ENCODE measurements at regions not wholly inside any gene's neighbourhood (a gene's known extent, or its start where the extent isn't known, plus 50 kb on each side); places are given as distances from the start of the nearest gene placed in this dataset.
"Not testable (repeated sequence)": the region's sequence is repeated elsewhere in the genome, so short reads cannot be mapped to it uniquely, and the experiment has no call there.

GRCh38 chr15:31724903-31725302, 305.4 kb upstream of the CHRNA7 start:
- in situ Hi-C loops (cut with MboI; ENCODE audit: low sequenced_read_pairs, unreplicated experiment); DNase-seq (ENCODE audit: low spot score): not testable (repeated sequence)

- DNase-seq (ENCODE audit: low spot score); in situ Hi-C loops (cut with MboI; ENCODE audit: low sequenced_read_pairs, unreplicated experiment): not testable (repeated sequence)
Observed at GRCh38 chr15:31725619-31726018, 304.7 kb upstream of the CHRNA7 start.

GRCh38 chr15:31727612-31728011, 302.7 kb upstream of the CHRNA7 start:
- no peak for TF ChIP-seq CTCF (IDR thresholded peaks at IDR 0.05; ENCODE audit: borderline replicate concordance, control extremely low read depth, extremely low read depth, insufficient read depth, missing control alignments)
- DNase-seq (ENCODE audit: low spot score), result no peak
- in situ Hi-C loops (cut with MboI; ENCODE audit: low sequenced_read_pairs, unreplicated experiment), result no loop called here

DNA sequence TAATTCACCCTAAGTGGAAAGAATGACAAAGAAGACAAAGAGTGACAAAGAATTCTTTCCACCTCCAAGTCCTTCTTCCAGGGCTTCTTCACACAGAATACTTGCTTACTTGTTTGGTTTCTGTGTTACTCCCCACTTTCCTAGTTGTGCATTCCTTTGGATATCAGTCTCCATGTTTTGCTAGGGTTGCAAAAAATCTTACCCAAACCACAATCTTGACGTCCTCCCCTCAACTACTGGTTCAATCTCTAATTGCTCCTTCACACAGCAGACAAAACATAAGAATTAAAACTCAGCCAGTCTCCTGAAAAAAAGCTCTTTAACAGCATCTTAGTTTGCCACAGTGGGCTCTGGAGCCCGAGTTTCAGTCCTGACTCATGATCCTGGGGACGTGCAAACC, 297.6 kb upstream of the CHRNA7 start:
- DNase-seq (ENCODE audit: low spot score), result no peak
- in situ Hi-C loops (cut with MboI; ENCODE audit: low sequenced_read_pairs, unreplicated experiment), result no loop called here
- TF ChIP-seq CTCF (IDR thresholded peaks at IDR 0.05; ENCODE audit: borderline replicate concordance, control extremely low read depth, extremely low read depth, insufficient read depth, missing control alignments), result no peak

- in situ Hi-C loops (cut with MboI; ENCODE audit: low sequenced_read_pairs, unreplicated experiment), result no loop called here
- TF ChIP-seq CTCF (IDR thresholded peaks at IDR 0.05; ENCODE audit: borderline replicate concordance, control extremely low read depth, extremely low read depth, insufficient read depth, missing control alignments), result no peak
- no peak for DNase-seq (ENCODE audit: low spot score)
Observed at GRCh38 chr15:31733424-31733823, 296.9 kb upstream of the CHRNA7 start.

GRCh38 chr15:31740203-31740602, 290.1 kb upstream of the CHRNA7 start:
- TF ChIP-seq CTCF (IDR thresholded peaks at IDR 0.05; ENCODE audit: borderline replicate concordance, control extremely low read depth, extremely low read depth, insufficient read depth, missing control alignments), result no peak
- in situ Hi-C loops (cut with MboI; ENCODE audit: low sequenced_read_pairs, unreplicated experiment), result no loop called here
- no peak for DNase-seq (ENCODE audit: low spot score)

DNA sequence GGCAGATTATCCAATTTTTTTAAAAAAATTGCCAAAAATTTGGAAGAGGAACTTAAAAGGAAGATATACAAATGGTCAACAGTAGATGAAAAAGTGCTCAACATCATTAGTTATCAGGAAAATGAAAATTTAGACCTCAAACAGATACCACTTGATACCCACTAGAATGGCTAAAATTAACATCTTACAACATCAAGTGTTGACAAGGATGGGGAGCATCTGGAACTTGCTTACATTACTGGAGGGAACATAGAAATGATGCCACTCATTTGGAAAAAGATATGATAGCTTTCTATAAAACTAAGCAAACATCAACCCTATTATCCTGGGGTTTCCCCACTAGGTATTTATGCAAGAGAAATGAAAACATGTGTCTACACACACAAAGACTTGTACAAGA, 284.5 kb upstream of the CHRNA7 start:
- TF ChIP-seq CTCF (IDR thresholded peaks at IDR 0.05; ENCODE audit: borderline replicate concordance, control extremely low read depth, extremely low read depth, insufficient read depth, missing control alignments), result no peak
- in situ Hi-C loops (cut with MboI; ENCODE audit: low sequenced_read_pairs, unreplicated experiment), result no loop called here
- no peak for DNase-seq (ENCODE audit: low spot score)

- DNase-seq (ENCODE audit: low spot score), result no peak
- in situ Hi-C loops (cut with MboI; ENCODE audit: low sequenced_read_pairs, unreplicated experiment), result no loop called here
- no peak for TF ChIP-seq CTCF (IDR thresholded peaks at IDR 0.05; ENCODE audit: borderline replicate concordance, control extremely low read depth, extremely low read depth, insufficient read depth, missing control alignments)
Observed at GRCh38 chr15:31752065-31752762, 278.1 kb upstream of the CHRNA7 start.

Data from GM13976 (cell line).